ENCODE measurements at regions not wholly inside any gene's neighbourhood (a gene's known extent, or its start where the extent isn't known, plus 50 kb on each side); places are given as distances from the start of the nearest gene placed in this dataset.

- CTCF ChIA-PET: no interaction called here
- POLR2A ChIA-PET: no interaction called here
- Histone ChIP-seq H3K27me3 (replicated peaks in 1 of 4; ENCODE audit: control extremely low read depth in 1 of 4, control insufficient read depth in 3 of 4, insufficient read depth in 4 of 4, low read length in 3 of 4) (no peaks in the 10 kb centered on the region), H2AFZ (ENCODE audit: insufficient read depth, low read depth, low read length, poor library complexity, severe bottlenecking) (no peak overlapping the region), H3K27ac (ENCODE audit: low read length in 2 of 2) (no peak overlapping the region), H3K4me3 (ENCODE audit: control extremely low read depth in 1 of 5, extremely low read depth in 1 of 5, insufficient read depth in 1 of 5, low read depth in 2 of 5, low read length in 4 of 5) (no peak overlapping the region), H4K20me1 (ENCODE audit: control insufficient read depth, insufficient read depth, low read length, poor library complexity, severe bottlenecking) (no peaks in the 10 kb centered on the region), H3K36me3 (replicated peaks in 1 of 2; ENCODE audit: control extremely low read depth in 1 of 2, control insufficient read depth in 1 of 2, extremely low read depth in 1 of 2, insufficient read depth in 2 of 2, low read length in 1 of 2) (no peaks in the 10 kb centered on the region), H3K4me1 (ENCODE audit: control insufficient read depth in 2 of 2, insufficient read depth in 2 of 2, low read length in 2 of 2) (no peaks in the 10 kb centered on the region), H3K4me2 (replicated peaks; ENCODE audit: low read depth, low read length, poor library complexity, severe bottlenecking) (no peak overlapping the region), H3K9me3 (ENCODE audit: control extremely low read depth in 1 of 3, control insufficient read depth in 2 of 3, insufficient read depth in 1 of 3, low read length in 2 of 3) (no peaks in the 10 kb centered on the region), H3K9ac (ENCODE audit: low read length) (no peak overlapping the region), H3K79me2 (ENCODE audit: control insufficient read depth, insufficient read depth, low read length) (no peaks in the 10 kb centered on the region)
- ATAC-seq (ENCODE audit: low read depth): no peak
- Mint-ChIP-seq H3K27ac (no peak overlapping the region), H3K4me3 (no peak overlapping the region), H3K27me3 (no peaks in the 10 kb centered on the region), H3K4me1 (no peaks in the 10 kb centered on the region), H3K9me3 (ENCODE audit: insufficient read depth) (peaks cover 2% of the 10 kb centered on the region)
- intact Hi-C loops (cut with micrococcal nuclease): no loop called here
- DNase-seq: no peak
- TF ChIP-seq, protein P1, sequence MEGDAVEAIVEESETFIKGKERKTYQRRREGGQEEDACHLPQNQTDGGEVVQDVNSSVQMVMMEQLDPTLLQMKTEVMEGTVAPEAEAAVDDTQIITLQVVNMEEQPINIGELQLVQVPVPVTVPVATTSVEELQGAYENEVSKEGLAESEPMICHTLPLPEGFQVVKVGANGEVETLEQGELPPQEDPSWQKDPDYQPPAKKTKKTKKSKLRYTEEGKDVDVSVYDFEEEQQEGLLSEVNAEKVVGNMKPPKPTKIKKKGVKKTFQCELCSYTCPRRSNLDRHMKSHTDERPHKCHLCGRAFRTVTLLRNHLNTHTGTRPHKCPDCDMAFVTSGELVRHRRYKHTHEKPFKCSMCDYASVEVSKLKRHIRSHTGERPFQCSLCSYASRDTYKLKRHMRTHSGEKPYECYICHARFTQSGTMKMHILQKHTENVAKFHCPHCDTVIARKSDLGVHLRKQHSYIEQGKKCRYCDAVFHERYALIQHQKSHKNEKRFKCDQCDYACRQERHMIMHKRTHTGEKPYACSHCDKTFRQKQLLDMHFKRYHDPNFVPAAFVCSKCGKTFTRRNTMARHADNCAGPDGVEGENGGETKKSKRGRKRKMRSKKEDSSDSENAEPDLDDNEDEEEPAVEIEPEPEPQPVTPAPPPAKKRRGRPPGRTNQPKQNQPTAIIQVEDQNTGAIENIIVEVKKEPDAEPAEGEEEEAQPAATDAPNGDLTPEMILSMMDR (IDR thresholded peaks at IDR 0.05): no peak
- no peak for TF ChIP-seq EZH2 (IDR thresholded peaks at IDR 0.05; ENCODE audit: borderline replicate concordance, insufficient read depth, low read depth, low read length, poor library complexity, severe bottlenecking)
- no CpG with 5 or more reads among the region's 2 CpGs for WGBS (ENCODE audit: insufficient coverage)
Measured at GRCh38 chr14:43232261-43232660, 1274.8 kb downstream of the FSCB start.

- no peaks in the 10 kb centered on the region for H4K20me1 ChIP-seq (ENCODE audit: control insufficient read depth, insufficient read depth, low read length, poor library complexity, severe bottlenecking)
- H3K4me3 Mint-ChIP-seq: no peak overlapping the region
- H3K9me3 Mint-ChIP-seq (ENCODE audit: insufficient read depth): peaks cover 2% of the 10 kb centered on the region
- no peaks in the 10 kb centered on the region for H3K4me1 Mint-ChIP-seq
- no peak overlapping the region for H3K4me3 ChIP-seq (ENCODE audit: control extremely low read depth in 1 of 5, extremely low read depth in 1 of 5, insufficient read depth in 1 of 5, low read depth in 2 of 5, low read length in 4 of 5)
- no peak overlapping the region for H3K27ac ChIP-seq (ENCODE audit: low read length in 2 of 2)
- DNase-seq (no peak), ATAC-seq (ENCODE audit: low read depth) (no peak)
- TF ChIP-seq, protein P1 (IDR thresholded peaks at IDR 0.05): no peak
- TF ChIP-seq EZH2 (IDR thresholded peaks at IDR 0.05; ENCODE audit: borderline replicate concordance, insufficient read depth, low read depth, low read length, poor library complexity, severe bottlenecking): no peak
- H3K27ac Mint-ChIP-seq: no peak overlapping the region
- H3K27me3 ChIP-seq (replicated peaks in 1 of 4; ENCODE audit: control extremely low read depth in 1 of 4, control insufficient read depth in 3 of 4, insufficient read depth in 4 of 4, low read length in 3 of 4): no peaks in the 10 kb centered on the region
- no CpG with 5 or more reads among the region's 2 CpGs for WGBS (ENCODE audit: insufficient coverage)
- H3K36me3 ChIP-seq (replicated peaks in 1 of 2; ENCODE audit: control extremely low read depth in 1 of 2, control insufficient read depth in 1 of 2, extremely low read depth in 1 of 2, insufficient read depth in 2 of 2, low read length in 1 of 2): no peaks in the 10 kb centered on the region
- no peaks in the 10 kb centered on the region for H3K27me3 Mint-ChIP-seq
- no peak overlapping the region for H3K9ac ChIP-seq (ENCODE audit: low read length)
- no peaks in the 10 kb centered on the region for H3K4me1 ChIP-seq (ENCODE audit: control insufficient read depth in 2 of 2, insufficient read depth in 2 of 2, low read length in 2 of 2)
- no peaks in the 10 kb centered on the region for H3K9me3 ChIP-seq (ENCODE audit: control extremely low read depth in 1 of 3, control insufficient read depth in 2 of 3, insufficient read depth in 1 of 3, low read length in 2 of 3)
- intact Hi-C loops (cut with micrococcal nuclease): no loop called here
- H3K79me2 ChIP-seq (ENCODE audit: control insufficient read depth, insufficient read depth, low read length): no peaks in the 10 kb centered on the region
- ChIA-PET POLR2A (no interaction called here), CTCF (no interaction called here)
- H3K4me2 ChIP-seq (replicated peaks; ENCODE audit: low read depth, low read length, poor library complexity, severe bottlenecking): no peak overlapping the region
- H2AFZ ChIP-seq (ENCODE audit: insufficient read depth, low read depth, low read length, poor library complexity, severe bottlenecking): no peak overlapping the region
Measured at GRCh38 chr14:43215524-43215923, 1291.6 kb downstream of the FSCB start.

Measured in B cell (primary cell).